Left hindlimb (tissue), 1 donor: ENCODE measurements at regions not wholly inside any gene's neighbourhood (a gene's known extent, or its start where the extent isn't known, plus 50 kb on each side); places are given as distances from the start of the nearest gene placed in this dataset.

ENCODE experiments used
- DNase-seq: peaks from one replicate; pipeline ENCODE4 v3.0.0-alpha.2; 2018

- DNase-seq, result no peak
These were observed 248.6 kb downstream of the NDUFA10 start for GRCh38 chr2:239776436-239777005.

- DNase-seq, result no peak
These were observed 249.3 kb downstream of the NDUFA10 start for GRCh38 chr2:239775623-239776435.

- DNase-seq, result no peak
These were observed 250.1 kb downstream of the NDUFA10 start for GRCh38 chr2:239774933-239775622.

GRCh38 chr2:239774142-239774462 lies 251.0 kb downstream of the NDUFA10 start:
- no peak for DNase-seq

- DNase-seq, result no peak
These were observed 251.7 kb downstream of the NDUFA10 start for GRCh38 chr2:239773228-239774141.

DNA sequence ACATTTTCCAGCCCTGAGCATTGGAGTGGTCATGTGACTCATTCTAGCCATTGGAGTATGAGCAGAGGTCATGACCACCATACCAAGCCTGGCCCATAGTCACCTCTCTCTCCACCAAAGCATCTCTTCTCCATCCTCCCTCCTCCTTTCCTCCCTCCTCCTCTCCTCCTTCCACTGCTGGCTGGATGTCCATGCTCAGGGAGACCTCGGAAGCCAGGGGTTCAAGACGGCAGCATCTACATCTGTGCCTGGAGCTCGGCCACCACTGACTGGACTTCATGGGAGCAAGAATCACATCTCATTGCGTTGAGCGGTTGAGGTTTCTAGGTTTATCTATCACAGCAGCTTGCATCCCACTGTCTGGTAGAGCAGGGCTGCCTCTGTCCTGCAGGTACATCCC lies 252.4 kb downstream of the NDUFA10 start:
- DNase-seq, result no peak

DNA sequence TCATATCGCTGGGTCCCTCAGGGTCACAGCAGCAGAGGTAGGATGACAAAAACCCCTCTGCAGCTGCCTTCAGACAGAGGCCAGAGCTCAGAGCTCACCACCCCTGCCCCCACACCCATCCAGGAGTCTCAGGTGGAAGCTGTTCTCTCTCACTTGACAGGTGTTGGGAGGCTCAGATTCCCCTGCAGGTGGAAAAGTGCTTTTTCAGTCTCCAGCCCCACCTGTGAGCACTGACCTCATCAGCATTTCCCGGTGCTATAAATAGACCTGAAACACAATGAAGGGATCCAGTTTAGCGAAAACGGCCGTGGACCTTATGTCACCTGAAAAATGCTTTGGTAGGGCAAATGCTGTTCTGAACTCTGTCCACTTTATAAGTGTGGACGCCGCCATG lies 254.9 kb downstream of the NDUFA10 start:
- no peak for DNase-seq

- no peak for DNase-seq
These were observed 255.4 kb downstream of the NDUFA10 start for GRCh38 chr2:239769554-239770245.

GRCh38 chr2:239768907-239769553 lies 256.1 kb downstream of the NDUFA10 start:
- DNase-seq, result no peak

DNA sequence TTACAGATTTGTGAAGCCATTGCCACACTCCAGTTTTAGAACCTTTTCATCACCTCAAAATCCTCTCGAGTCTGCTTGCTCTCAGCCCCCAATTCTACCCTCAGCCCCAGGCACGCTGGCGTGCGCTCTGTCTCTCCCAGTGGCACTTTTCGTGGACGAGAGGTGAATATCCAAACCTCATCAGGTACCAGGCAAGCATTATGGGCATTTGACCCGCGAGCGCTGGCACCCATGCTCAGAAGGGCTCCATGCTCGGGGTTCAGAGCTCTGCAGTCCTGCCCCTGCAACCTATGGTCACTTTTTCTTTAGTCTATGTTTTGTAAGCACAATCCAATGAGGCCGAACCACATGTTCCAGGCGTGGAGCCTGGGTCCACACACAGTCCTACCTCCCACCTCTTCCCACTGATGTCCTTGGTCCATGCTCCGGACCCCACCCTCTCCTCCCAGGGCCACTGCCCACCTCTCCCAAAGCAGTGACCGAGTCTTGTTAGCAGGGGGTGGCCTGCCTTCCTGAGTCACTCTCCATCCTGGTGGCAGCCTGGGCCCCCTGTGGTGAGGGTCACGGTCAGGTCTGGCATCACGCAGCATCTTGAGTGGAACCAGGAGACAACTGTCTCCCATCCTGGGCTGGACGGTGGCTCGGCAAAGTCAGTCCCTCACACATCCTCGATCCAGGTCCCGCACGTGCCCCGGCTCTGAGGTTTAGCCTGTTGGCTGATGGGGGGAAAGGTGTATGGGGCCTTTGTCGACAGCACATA lies 256.9 kb downstream of the NDUFA10 start:
- no peak for DNase-seq

DNA sequence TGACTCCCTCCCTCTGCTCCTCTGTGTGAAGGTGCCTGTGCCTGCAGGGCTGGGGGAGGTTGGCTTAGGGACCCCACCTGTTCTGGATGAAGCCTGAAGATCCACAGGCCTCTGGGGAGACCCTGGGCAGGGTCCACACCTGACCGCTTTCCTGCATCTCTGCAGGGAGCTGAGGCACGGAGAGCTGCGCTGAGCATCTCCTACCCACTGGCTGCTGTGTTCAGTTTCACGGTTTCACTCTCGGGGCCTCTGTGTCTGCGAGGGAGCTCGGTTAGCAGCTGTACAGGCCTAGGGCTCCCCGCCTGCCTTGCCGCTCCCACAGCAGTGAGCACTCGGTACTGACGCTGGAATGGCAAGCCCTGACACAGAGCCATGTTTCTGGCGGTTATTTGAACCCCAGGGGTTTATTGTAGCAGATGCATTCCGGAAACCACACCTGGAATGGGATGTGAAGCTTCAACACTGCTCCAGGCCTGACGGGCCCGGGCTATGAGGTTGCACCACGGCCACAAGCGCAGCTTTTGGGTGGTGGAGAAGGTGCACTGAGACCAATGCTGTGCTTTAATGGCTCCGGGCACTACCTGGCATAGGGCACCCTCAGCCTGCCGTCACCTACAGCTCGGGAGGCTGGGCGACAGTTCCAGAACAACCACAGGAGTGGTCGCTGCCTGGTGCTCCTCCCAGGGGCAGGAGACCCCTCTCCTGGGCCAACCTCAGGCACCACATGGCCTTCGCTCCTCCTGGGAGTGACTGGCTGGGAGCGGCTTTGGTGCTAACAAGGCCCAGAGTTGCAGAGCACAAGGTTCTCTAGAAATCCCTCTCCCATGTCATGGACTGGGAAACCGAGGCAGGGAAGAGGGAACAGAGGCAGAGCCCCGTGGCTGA lies 257.9 kb downstream of the NDUFA10 start:
- DNase-seq, result no peak

DNA sequence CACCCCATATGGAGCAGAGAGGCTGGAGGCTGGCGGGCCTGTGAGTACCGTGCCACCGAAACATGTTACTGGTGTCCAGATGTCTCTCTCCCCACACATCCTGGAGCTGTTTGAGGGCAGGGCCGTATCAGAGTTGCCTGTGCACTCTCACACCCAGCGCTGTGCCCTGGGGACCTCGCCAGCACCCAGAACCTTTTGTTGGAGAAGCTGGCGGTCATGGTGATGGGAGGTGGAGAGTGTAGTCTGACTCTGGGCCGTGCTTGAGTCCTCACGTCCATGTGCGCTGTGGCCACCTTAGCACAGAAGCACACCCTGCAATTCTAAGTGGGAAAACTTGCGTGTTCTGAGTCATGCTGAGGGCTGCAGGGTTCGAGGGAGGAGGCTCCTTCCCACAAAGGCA lies 259.2 kb downstream of the NDUFA10 start:
- DNase-seq, result no peak

GRCh38 chr2:239765076-239765845 lies 259.9 kb downstream of the NDUFA10 start:
- no peak for DNase-seq

DNA sequence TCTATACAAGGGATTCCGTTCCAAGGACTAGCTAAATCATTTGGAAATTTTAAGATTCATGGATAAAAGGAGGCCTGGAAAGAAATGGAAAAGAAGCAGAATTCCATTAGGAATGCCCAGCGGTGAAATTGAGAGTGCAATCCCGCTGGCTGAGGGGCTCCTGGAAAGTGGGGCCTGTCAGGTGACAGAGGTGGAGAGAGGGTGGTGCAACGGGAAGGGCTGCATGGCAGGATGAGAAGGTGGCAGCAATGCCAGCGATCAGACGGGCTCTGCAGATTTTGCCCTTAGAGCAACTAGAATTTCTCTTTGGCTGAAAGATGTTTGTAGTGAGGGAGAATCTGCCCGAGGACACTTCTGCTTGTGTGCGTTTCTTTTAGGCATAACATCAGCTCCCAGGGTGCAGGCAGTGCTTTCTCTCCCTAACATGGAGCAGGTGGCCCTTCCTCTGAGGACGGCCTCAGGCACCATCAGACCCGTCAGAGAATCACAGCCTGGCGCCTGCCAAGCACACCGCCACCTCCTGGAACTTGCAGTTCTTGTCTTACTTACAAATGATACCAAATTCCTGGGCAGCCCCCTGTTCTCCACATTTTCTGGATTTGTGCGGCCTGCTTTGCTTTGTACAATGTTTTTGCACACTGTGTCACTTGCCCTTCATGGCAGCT lies 261.6 kb downstream of the NDUFA10 start:
- DNase-seq, result no peak

DNA sequence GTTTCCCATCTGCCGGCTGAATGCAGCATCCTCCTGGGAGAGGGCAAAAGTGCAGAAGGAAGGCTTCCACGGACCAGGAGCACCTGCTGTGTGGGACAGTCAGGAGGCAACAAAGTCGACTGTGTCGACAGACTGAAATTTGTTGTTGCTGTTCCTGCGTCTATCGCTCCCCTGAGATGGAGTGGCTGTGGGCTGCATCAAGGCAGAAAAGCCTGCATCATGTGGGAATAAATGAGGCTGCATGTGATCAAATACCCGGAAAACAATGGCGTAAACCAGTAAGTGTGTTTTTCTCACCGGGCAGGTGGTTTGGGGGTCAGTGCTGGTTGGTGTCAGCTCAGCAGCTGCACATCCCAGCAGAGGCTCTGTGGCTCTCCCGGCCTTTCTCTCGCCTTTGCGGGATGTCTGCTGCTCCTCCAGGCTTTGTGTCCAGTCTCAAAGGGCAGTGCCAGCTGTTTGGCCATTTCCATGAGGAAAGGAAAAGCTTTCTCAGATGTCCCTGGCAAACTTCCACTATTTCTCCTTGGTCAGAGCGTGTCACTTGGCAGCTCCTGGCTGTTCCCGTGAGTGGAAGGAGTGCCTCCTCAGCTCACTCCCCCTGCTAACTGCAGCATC lies 262.4 kb downstream of the NDUFA10 start:
- DNase-seq, result no peak

GRCh38 chr2:239762106-239762505 lies 263.0 kb downstream of the NDUFA10 start:
- no peak for DNase-seq

GRCh38 chr2:239760596-239760995 lies 264.5 kb downstream of the NDUFA10 start:
- no peak for DNase-seq

GRCh38 chr2:239758279-239758877 lies 266.8 kb downstream of the NDUFA10 start:
- DNase-seq, result no peak
